ENCODE measurements at regions not wholly inside any gene's neighbourhood (a gene's known extent, or its start where the extent isn't known, plus 50 kb on each side); places are given as distances from the start of the nearest gene placed in this dataset.
"Not testable (repeated sequence)": the region's sequence is repeated elsewhere in the genome, so short reads cannot be mapped to it uniquely, and the experiment has no call there.

DNA sequence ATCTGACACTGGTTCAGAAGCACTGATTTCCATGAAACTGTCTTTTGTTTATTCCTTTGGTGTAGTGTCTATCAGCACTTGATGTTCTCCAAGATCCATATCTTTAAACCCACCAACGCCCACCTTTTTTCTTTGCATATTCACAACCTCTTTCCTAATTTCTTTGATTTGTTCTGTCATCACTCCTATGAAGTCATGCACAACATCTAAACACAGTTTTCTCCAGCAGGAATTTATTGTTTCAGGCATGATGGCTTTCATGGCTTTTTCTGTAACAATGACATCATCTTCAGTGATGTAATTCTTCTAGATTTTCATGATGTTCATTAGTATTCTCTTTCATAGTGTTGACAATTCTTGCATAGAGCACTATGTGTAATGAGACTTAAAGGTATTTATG lies 219.6 kb upstream of the POU1F1 start:
- H3K36me3 ChIP-seq: no peaks in the 10 kb centered on the region
- H3K27ac ChIP-seq: no peak overlapping the region
- no peaks in the 10 kb centered on the region for H3K27me3 ChIP-seq
- 64 to 80% methylated on average over 1 of the region's 1 CpG for WGBS, 2 donors (ENCODE audit: low coverage in 1 of 2)
- H3K4me1 ChIP-seq: no peaks in the 10 kb centered on the region
- ATAC-seq: no peak
- no peaks in the 10 kb centered on the region for H3K9me3 ChIP-seq
- H3K4me3 ChIP-seq: no peak overlapping the region
- TF ChIP-seq POLR2A (IDR thresholded peaks at IDR 0.05) (no peak), EP300 (IDR thresholded peaks at IDR 0.05) (no peak), CTCF (IDR thresholded peaks at IDR 0.05) (no peak), POLR2AphosphoS5 (IDR thresholded peaks at IDR 0.05) (no peak)

DNA sequence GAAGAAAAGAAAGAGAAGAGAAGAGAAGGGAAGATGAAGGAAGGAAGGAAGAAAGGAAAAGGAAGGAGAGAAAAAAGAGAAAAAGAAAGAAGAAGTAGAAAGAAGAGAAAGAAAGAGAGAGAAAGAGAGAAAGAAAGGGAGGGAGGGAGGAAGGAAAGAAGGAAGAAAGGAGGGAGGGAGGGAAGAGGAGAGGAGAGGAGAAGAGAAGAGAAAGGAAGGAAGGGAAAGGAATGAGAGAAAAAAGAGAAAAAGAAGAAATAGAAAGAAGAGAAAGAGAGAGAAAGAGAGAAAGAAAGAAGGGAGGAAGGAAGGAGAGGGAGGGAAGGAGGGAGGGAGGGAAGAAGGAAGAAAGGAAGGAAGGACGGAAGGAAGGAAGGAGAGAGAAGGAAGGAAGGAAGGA lies 217.9 kb upstream of the POU1F1 start:
- no peaks in the 10 kb centered on the region for H3K4me1 ChIP-seq
- no peak for ATAC-seq
- H3K36me3 ChIP-seq: no peaks in the 10 kb centered on the region
- H3K27me3 ChIP-seq: no peaks in the 10 kb centered on the region
- no peaks in the 10 kb centered on the region for H3K9me3 ChIP-seq
- H3K4me3 ChIP-seq: no peak overlapping the region
- no peak for TF ChIP-seq CTCF (IDR thresholded peaks at IDR 0.05)
- no peak for TF ChIP-seq POLR2AphosphoS5 (IDR thresholded peaks at IDR 0.05)
- TF ChIP-seq POLR2A (IDR thresholded peaks at IDR 0.05): no peak
- no peak for TF ChIP-seq EP300 (IDR thresholded peaks at IDR 0.05)
- no CpG with 5 or more reads among the region's 1 CpG for WGBS, 2 donors (ENCODE audit: low coverage in 1 of 2)
- no peak overlapping the region for H3K27ac ChIP-seq

GRCh38 chr3:87491843-87492242 lies 215.5 kb upstream of the POU1F1 start:
- Histone ChIP-seq H3K27me3 (no peaks in the 10 kb centered on the region), H3K9me3 (no peaks in the 10 kb centered on the region), H3K4me1 (no peaks in the 10 kb centered on the region), H3K36me3 (no peaks in the 10 kb centered on the region), H3K27ac (no peak overlapping the region), H3K4me3 (no peak overlapping the region)
- WGBS, 2 donors (ENCODE audit: low coverage in 1 of 2): 84 to 89% methylated on average over 2 of the region's 2 CpGs
- no peak for ATAC-seq
- TF ChIP-seq POLR2A (IDR thresholded peaks at IDR 0.05) (no peak), EP300 (IDR thresholded peaks at IDR 0.05) (no peak), POLR2AphosphoS5 (IDR thresholded peaks at IDR 0.05) (no peak), CTCF (IDR thresholded peaks at IDR 0.05) (no peak)

DNA sequence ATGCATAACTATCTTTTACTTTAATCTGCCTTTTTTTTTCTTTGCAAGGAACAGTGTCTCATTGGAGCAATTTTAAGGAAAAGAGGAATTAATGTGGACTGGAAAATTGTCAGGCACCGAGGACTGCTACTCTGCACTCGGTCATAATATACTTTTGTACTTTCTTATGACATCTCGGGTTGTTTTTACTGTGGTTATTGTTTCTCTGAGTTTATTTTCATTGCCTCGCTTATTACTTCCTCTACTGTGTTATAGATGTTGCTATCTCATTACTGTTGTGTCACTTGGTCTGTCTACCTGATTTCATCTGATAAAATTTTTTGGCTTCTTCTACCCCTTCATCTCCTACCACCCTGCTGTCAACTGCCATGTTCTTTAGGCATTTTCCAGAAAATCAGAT lies 213.5 kb upstream of the POU1F1 start:
- Histone ChIP-seq H3K27ac (no peak overlapping the region), H3K36me3 (no peaks in the 10 kb centered on the region), H3K27me3 (no peaks in the 10 kb centered on the region), H3K9me3 (no peaks in the 10 kb centered on the region), H3K4me1 (no peaks in the 10 kb centered on the region), H3K4me3 (no peak overlapping the region)
- TF ChIP-seq POLR2A (IDR thresholded peaks at IDR 0.05) (no peak), CTCF (IDR thresholded peaks at IDR 0.05) (no peak), EP300 (IDR thresholded peaks at IDR 0.05) (no peak), POLR2AphosphoS5 (IDR thresholded peaks at IDR 0.05) (no peak)
- no peak for ATAC-seq
- WGBS, 2 donors (ENCODE audit: low coverage in 1 of 2): 62 to 74% methylated on average over 3 to 4 of the region's 4 CpGs

DNA sequence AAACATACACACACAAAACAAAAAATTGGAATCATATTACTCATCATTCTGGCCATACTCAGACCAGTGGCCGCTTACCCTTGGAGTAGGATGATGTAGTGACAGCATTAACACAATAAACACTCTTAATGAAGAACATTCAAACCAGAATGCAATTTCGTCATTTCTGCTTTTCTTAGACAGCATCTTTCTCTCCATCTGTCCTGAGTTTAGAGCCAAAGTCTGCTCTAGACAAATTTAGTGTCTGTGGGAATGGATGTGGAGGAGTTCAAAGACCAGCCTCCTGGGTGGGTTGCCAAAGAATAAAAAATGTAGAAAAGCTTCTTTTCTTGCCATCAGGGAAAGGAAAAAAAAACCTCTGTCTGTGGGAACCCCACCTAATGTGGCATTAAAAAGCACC lies 212.4 kb upstream of the POU1F1 start:
- WGBS, 2 donors (ENCODE audit: low coverage in 1 of 2): 40 to 46% methylated on average over 2 of the region's 2 CpGs
- ATAC-seq: no peak
- TF ChIP-seq EP300 (IDR thresholded peaks at IDR 0.05) (no peak), CTCF (IDR thresholded peaks at IDR 0.05) (no peak), POLR2AphosphoS5 (IDR thresholded peaks at IDR 0.05) (no peak), POLR2A (IDR thresholded peaks at IDR 0.05) (no peak)
- H3K4me3 ChIP-seq: no peak overlapping the region
- H3K27me3 ChIP-seq: no peaks in the 10 kb centered on the region
- no peaks in the 10 kb centered on the region for H3K9me3 ChIP-seq
- H3K27ac ChIP-seq: no peak overlapping the region
- no peaks in the 10 kb centered on the region for H3K4me1 ChIP-seq
- H3K36me3 ChIP-seq: no peaks in the 10 kb centered on the region

GRCh38 chr3:87486635-87487034 lies 210.3 kb upstream of the POU1F1 start:
- WGBS, 2 donors (ENCODE audit: low coverage in 1 of 2): 43 to 49% methylated on average over 1 to 3 of the region's 3 CpGs
- ATAC-seq, H3K27me3 ChIP-seq, H3K36me3 ChIP-seq, H3K27ac ChIP-seq, H3K9me3 ChIP-seq, H3K4me3 ChIP-seq, H3K4me1 ChIP-seq: not testable (repeated sequence)

All from gastroesophageal sphincter (tissue), 4 donors.